Kidney (tissue), 13 donors: ENCODE measurements at regions not wholly inside any gene's neighbourhood (a gene's known extent, or its start where the extent isn't known, plus 50 kb on each side); places are given as distances from the start of the nearest gene placed in this dataset.

ENCODE experiments used
- DNase-seq, 5 donors: peaks; one replicate each; pipeline ENCODE4 v3.0.0-alpha.2; 2013 to 2020
- FAIRE-seq: peaks from 2 replicates; lab custom pipeline; 2012; peaks lifted over from hg19 to GRCh38; lab: Jason Lieb, UNC
- H3K27ac ChIP-seq, 2 donors: one replicate each; pipeline ENCODE4 v1.7.0; 2013; ENCODE audit warnings: low read depth in 2 of 2, low read length in 2 of 2, inconsistent platforms in 1 of 2
- H3K27me3 ChIP-seq: one replicate; pipeline ENCODE4 v1.7.1; 2013; ENCODE audit warnings: low read length, inconsistent platforms; ENCODE audit not compliant: control insufficient read depth, insufficient read depth
- H3K36me3 ChIP-seq, 3 donors: one replicate each; pipeline versions ENCODE4 v1.7.0 to v1.7.1; 2013; ENCODE audit warnings: low read length in 3 of 3, control low read depth in 1 of 3, inconsistent platforms in 1 of 3; ENCODE audit not compliant: insufficient read depth in 3 of 3, control insufficient read depth in 2 of 3
- H3K4me1 ChIP-seq, 3 donors: one replicate each; pipeline versions ENCODE4 v1.7.0 to v1.7.1; 2013; ENCODE audit warnings: low read length in 3 of 3, inconsistent platforms in 1 of 3, low read depth in 1 of 3; ENCODE audit not compliant: control insufficient read depth in 2 of 3, insufficient read depth in 2 of 3
- H3K4me3 ChIP-seq, 3 donors: one replicate each; pipeline versions ENCODE4 v1.7.0 to v1.8.1; 2013; ENCODE audit warnings: low read length in 3 of 3, control low read depth in 1 of 3, inconsistent platforms in 1 of 3
- H3K9ac ChIP-seq, 3 donors: one replicate each; pipeline versions ENCODE4 v1.7.0 to v1.7.1; 2013; ENCODE audit warnings: low read length in 3 of 3, control low read depth in 1 of 3, inconsistent platforms in 1 of 3
- H3K9me3 ChIP-seq, 3 donors: one replicate each; pipeline versions ENCODE4 v1.7.0 to v1.7.1; 2013; ENCODE audit warnings: low read length in 3 of 3, control low read depth in 1 of 3, inconsistent platforms in 1 of 3; ENCODE audit not compliant: control insufficient read depth in 2 of 3, insufficient read depth in 1 of 3
- CTCF ChIP-seq: IDR thresholded peaks from 3 replicates; pipeline ENCODE4 v1.5.1; 2012; ENCODE audit warnings: mild to moderate bottlenecking, moderate library complexity, borderline replicate concordance; ENCODE audit not compliant: insufficient read depth; ENCODE audit errors: extremely low read depth
- intact Hi-C: fragments of 100-400 bp; cut with DNase I; formaldehyde crosslinking; loops from one replicate; pipeline ENCODE4 v1.11.1; 2022
- donor health status: control.
- donor health status: control.
- donor health status: control.
- donor health status: control.
- donor health status: control.
- donor health status: DM: yes; HTN: yes; CAD: no.
- donor health status: Normal renal cell carcinoma (clear cell type).

GRCh38 chr4:1466034-1466862 is 60.0 kb upstream of the NKX1-1 start:
- no peaks in the 10 kb centered on the region for H3K4me1 ChIP-seq
- no peak overlapping the region for H3K27ac ChIP-seq
- no peak for FAIRE-seq
- H3K9me3 ChIP-seq = peaks cover 0 to 7% (median 3%) of the 10 kb centered on the region in 3 donors
- peaks cover 4% of the 10 kb centered on the region for H3K27me3 ChIP-seq
- intact Hi-C loops = no loop called here
- DNase-seq = peak in 1 of 5 donors; percentile 62
- no peak overlapping the region for H3K9ac ChIP-seq
- TF ChIP-seq CTCF = no peak
- no peaks in the 10 kb centered on the region for H3K36me3 ChIP-seq
- H3K4me3 ChIP-seq = no peak overlapping the region

GRCh38 chr4:1465173-1466033 is 59.2 kb upstream of the NKX1-1 start:
- no peaks in the 10 kb centered on the region for H3K4me1 ChIP-seq
- TF ChIP-seq CTCF = no peak
- DNase-seq (peak in 1 of 5 donors; percentile 68), FAIRE-seq (no peak)
- H3K27me3 ChIP-seq = peaks cover 7% of the 10 kb centered on the region
- intact Hi-C loops = no loop called here
- no peak overlapping the region for H3K9ac ChIP-seq
- H3K9me3 ChIP-seq = peaks cover 0 to 7% (median 3%) of the 10 kb centered on the region in 3 donors
- no peaks in the 10 kb centered on the region for H3K36me3 ChIP-seq
- no peak overlapping the region for H3K27ac ChIP-seq
- H3K4me3 ChIP-seq = no peak overlapping the region

DNA sequence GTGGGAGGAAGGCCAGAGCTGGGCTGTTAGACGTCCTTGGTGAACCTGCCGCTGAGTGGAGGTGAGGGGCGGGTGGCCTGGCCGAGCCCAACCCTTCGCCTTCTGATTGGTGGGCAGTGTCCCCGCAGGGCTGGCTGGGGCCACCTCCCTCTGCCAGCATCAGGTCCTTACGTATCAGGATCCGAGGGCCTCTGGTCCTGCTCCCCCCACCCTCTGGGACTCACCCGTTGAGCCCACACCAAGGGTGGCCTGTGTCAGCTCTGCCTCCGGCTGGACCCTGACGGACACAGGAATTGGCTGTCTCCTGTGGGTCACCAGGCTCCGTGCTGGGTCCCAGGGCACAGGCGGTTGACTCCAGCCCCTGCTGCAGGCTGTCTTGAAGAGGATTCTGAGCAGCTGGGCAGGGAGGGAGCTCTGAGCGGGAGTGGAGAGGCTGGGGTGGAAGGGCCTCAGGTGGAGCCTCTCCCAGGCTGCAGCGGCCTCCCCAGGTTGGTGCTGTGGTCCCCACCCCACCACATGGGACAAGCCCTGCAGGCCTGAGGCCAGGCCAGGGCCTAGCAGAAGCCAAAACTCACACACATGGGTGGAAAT is 58.4 kb upstream of the NKX1-1 start:
- DNase-seq (peak in 1 of 5 donors; percentile 60), FAIRE-seq (no peak)
- H3K4me1 ChIP-seq = no peaks in the 10 kb centered on the region
- intact Hi-C loops = no loop called here
- H3K9ac ChIP-seq = no peak overlapping the region
- no peak overlapping the region for H3K27ac ChIP-seq
- peaks cover 7% of the 10 kb centered on the region for H3K27me3 ChIP-seq
- peaks cover 0 to 7% (median 3%) of the 10 kb centered on the region in 3 donors for H3K9me3 ChIP-seq
- TF ChIP-seq CTCF = no peak
- H3K36me3 ChIP-seq = no peaks in the 10 kb centered on the region
- no peak overlapping the region for H3K4me3 ChIP-seq
